ENCODE measurements at regions not wholly inside any gene's neighbourhood (a gene's known extent, or its start where the extent isn't known, plus 50 kb on each side); places are given as distances from the start of the nearest gene placed in this dataset.
"Not testable (repeated sequence)": the region's sequence is repeated elsewhere in the genome, so short reads cannot be mapped to it uniquely, and the experiment has no call there.

DNA sequence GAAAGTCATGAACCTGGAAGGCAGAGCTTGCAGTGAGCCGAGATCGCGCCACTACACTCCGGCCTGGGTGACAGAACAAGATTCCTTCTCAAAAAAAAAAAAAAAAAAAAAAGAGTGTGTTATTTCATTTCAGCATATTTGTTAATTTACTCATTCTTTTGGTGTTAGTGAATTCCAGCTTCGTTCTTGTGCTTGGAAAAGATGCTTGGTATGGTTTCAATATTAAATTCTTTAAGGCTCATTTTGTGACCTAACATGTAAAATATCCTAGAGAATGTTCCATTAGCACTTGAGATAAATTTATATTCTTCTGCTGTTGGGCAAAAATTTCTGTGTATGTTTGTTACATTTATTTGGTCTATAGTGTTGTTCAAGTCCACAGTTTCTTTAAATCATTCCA lies 66.8 kb downstream of the SPIN3 start:
- H3K9me3 ChIP-seq (ENCODE audit: control insufficient read depth in 4 of 4, low read length in 3 of 4), result no peaks in the 10 kb centered on the region
- 85% methylated on average over 5 of the region's 5 CpGs for WGBS
- H3K9ac ChIP-seq (ENCODE audit: low read depth in 1 of 2, low read length in 2 of 2), result no peak overlapping the region
- H3K27me3 ChIP-seq (ENCODE audit: control insufficient read depth in 4 of 4, insufficient read depth in 4 of 4, low read length in 3 of 4), result no peaks in the 10 kb centered on the region
- no peak overlapping the region for H3K27ac ChIP-seq (ENCODE audit: low read depth in 1 of 2, low read length in 2 of 2)
- DNase-seq (ENCODE audit: low spot score), result no peak
- H3K4me3 ChIP-seq (ENCODE audit: low read depth in 1 of 3, low read length in 3 of 3), result no peak overlapping the region
- H3K4me1 ChIP-seq (ENCODE audit: control insufficient read depth in 4 of 4, insufficient read depth in 4 of 4, low read length in 3 of 4), result peaks cover 0 to 12% (median 6%) of the 10 kb centered on the region in 4 donors
- H3K36me3 ChIP-seq (ENCODE audit: control insufficient read depth in 4 of 4, insufficient read depth in 3 of 4, low read depth in 1 of 4, low read length in 3 of 4), result no peaks in the 10 kb centered on the region
- TF ChIP-seq, protein P1, sequence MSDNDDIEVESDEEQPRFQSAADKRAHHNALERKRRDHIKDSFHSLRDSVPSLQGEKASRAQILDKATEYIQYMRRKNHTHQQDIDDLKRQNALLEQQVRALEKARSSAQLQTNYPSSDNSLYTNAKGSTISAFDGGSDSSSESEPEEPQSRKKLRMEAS (IDR thresholded peaks at IDR 0.05), result no peak
- TF ChIP-seq EGR1 (IDR thresholded peaks at IDR 0.05; ENCODE audit: low read depth in 2 of 2) (no peak), FOXA1 (IDR thresholded peaks at IDR 0.05) (no peak), YY1 (IDR thresholded peaks at IDR 0.05) (no peak), GABPA (IDR thresholded peaks at IDR 0.05 in 1 of 2, conservative IDR thresholded peaks at IDR 0.05 in 1 of 2) (no peak), FOXA2 (IDR thresholded peaks at IDR 0.05) (no peak), RXRA (IDR thresholded peaks at IDR 0.05) (no peak), HNF4A (conservative IDR thresholded peaks at IDR 0.05) (no peak), TAF1 (conservative IDR thresholded peaks at IDR 0.05) (no peak), NR2F2 (IDR thresholded peaks at IDR 0.05) (no peak), ATF3 (IDR thresholded peaks at IDR 0.05) (no peak), JUND (IDR thresholded peaks at IDR 0.05) (no peak), HNF4G (IDR thresholded peaks at IDR 0.05) (no peak), RAD21 (IDR thresholded peaks at IDR 0.05) (no peak), SP1 (IDR thresholded peaks at IDR 0.05) (no peak)
- TF ChIP-seq, protein P2, sequence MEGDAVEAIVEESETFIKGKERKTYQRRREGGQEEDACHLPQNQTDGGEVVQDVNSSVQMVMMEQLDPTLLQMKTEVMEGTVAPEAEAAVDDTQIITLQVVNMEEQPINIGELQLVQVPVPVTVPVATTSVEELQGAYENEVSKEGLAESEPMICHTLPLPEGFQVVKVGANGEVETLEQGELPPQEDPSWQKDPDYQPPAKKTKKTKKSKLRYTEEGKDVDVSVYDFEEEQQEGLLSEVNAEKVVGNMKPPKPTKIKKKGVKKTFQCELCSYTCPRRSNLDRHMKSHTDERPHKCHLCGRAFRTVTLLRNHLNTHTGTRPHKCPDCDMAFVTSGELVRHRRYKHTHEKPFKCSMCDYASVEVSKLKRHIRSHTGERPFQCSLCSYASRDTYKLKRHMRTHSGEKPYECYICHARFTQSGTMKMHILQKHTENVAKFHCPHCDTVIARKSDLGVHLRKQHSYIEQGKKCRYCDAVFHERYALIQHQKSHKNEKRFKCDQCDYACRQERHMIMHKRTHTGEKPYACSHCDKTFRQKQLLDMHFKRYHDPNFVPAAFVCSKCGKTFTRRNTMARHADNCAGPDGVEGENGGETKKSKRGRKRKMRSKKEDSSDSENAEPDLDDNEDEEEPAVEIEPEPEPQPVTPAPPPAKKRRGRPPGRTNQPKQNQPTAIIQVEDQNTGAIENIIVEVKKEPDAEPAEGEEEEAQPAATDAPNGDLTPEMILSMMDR (IDR thresholded peaks at IDR 0.05; ENCODE audit: low read depth, low read length, missing input control), result no peak
- TF ChIP-seq, protein P3, sequence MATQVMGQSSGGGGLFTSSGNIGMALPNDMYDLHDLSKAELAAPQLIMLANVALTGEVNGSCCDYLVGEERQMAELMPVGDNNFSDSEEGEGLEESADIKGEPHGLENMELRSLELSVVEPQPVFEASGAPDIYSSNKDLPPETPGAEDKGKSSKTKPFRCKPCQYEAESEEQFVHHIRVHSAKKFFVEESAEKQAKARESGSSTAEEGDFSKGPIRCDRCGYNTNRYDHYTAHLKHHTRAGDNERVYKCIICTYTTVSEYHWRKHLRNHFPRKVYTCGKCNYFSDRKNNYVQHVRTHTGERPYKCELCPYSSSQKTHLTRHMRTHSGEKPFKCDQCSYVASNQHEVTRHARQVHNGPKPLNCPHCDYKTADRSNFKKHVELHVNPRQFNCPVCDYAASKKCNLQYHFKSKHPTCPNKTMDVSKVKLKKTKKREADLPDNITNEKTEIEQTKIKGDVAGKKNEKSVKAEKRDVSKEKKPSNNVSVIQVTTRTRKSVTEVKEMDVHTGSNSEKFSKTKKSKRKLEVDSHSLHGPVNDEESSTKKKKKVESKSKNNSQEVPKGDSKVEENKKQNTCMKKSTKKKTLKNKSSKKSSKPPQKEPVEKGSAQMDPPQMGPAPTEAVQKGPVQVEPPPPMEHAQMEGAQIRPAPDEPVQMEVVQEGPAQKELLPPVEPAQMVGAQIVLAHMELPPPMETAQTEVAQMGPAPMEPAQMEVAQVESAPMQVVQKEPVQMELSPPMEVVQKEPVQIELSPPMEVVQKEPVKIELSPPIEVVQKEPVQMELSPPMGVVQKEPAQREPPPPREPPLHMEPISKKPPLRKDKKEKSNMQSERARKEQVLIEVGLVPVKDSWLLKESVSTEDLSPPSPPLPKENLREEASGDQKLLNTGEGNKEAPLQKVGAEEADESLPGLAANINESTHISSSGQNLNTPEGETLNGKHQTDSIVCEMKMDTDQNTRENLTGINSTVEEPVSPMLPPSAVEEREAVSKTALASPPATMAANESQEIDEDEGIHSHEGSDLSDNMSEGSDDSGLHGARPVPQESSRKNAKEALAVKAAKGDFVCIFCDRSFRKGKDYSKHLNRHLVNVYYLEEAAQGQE (IDR thresholded peaks at IDR 0.05), result no peak
- TF ChIP-seq, protein P4, sequence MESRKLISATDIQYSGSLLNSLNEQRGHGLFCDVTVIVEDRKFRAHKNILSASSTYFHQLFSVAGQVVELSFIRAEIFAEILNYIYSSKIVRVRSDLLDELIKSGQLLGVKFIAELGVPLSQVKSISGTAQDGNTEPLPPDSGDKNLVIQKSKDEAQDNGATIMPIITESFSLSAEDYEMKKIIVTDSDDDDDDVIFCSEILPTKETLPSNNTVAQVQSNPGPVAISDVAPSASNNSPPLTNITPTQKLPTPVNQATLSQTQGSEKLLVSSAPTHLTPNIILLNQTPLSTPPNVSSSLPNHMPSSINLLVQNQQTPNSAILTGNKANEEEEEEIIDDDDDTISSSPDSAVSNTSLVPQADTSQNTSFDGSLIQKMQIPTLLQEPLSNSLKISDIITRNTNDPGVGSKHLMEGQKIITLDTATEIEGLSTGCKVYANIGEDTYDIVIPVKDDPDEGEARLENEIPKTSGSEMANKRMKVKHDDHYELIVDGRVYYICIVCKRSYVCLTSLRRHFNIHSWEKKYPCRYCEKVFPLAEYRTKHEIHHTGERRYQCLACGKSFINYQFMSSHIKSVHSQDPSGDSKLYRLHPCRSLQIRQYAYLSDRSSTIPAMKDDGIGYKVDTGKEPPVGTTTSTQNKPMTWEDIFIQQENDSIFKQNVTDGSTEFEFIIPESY (IDR thresholded peaks at IDR 0.05), result no peak

- H3K4me3 ChIP-seq (ENCODE audit: low read depth in 1 of 3, low read length in 3 of 3); DNase-seq (ENCODE audit: low spot score); H3K36me3 ChIP-seq (ENCODE audit: control insufficient read depth in 4 of 4, insufficient read depth in 3 of 4, low read depth in 1 of 4, low read length in 3 of 4); H3K27ac ChIP-seq (ENCODE audit: low read depth in 1 of 2, low read length in 2 of 2); H3K9ac ChIP-seq (ENCODE audit: low read depth in 1 of 2, low read length in 2 of 2); H3K9me3 ChIP-seq (ENCODE audit: control insufficient read depth in 4 of 4, low read length in 3 of 4); H3K27me3 ChIP-seq (ENCODE audit: control insufficient read depth in 4 of 4, insufficient read depth in 4 of 4, low read length in 3 of 4); H3K4me1 ChIP-seq (ENCODE audit: control insufficient read depth in 4 of 4, insufficient read depth in 4 of 4, low read length in 3 of 4): not testable (repeated sequence)
- WGBS, result 92% methylated on average over 5 of the region's 5 CpGs
These were observed 74.4 kb downstream of the SPIN3 start for GRCh38 chrX:56920998-56921348.

All from liver (tissue), 8 donors.